ENCODE measurements at regions not wholly inside any gene's neighbourhood (a gene's known extent, or its start where the extent isn't known, plus 50 kb on each side); places are given as distances from the start of the nearest gene placed in this dataset.

- Histone ChIP-seq H3F3A (ENCODE audit: insufficient read depth) (no peaks in the 10 kb centered on the region), H3K4me3 (no peak overlapping the region), H3K9ac (no peak overlapping the region), H2AFZ (no peak overlapping the region), H3K9me3 (ENCODE audit: low read depth) (no peaks in the 10 kb centered on the region), H3K27me3 (replicated peaks; ENCODE audit: insufficient read depth) (no peaks in the 10 kb centered on the region), H3K9me2 (ENCODE audit: insufficient read depth) (no peaks in the 10 kb centered on the region), H4K20me1 (ENCODE audit: insufficient read depth) (no peaks in the 10 kb centered on the region), H3K4me2 (ENCODE audit: unreplicated experiment) (no peak overlapping the region), H3K27ac (no peak overlapping the region), H3K4me1 (ENCODE audit: insufficient read depth) (no peaks in the 10 kb centered on the region), H3K79me2 (ENCODE audit: insufficient read depth) (no peaks in the 10 kb centered on the region), H3K36me3 (ENCODE audit: low read depth) (no peaks in the 10 kb centered on the region)
- 24% methylated on average over 5 of the region's 5 CpGs for WGBS, 2 experiments (ENCODE audit: low coverage in 1 of 2, low lambda C conversion rate in 2 of 2, missing lambda C conversion rate in 2 of 2)
- no peak for TF ChIP-seq EZH2 (IDR thresholded peaks at IDR 0.05; ENCODE audit: insufficient read depth, poor library complexity, severe bottlenecking)
- no peak for TF ChIP-seq EZH2phosphoT487 (IDR thresholded peaks at IDR 0.05; ENCODE audit: insufficient read depth, low read depth)
- peak; percentile 77 for DNase-seq
- in situ Hi-C loops (cut with MboI), result loop anchor here (25.0 kb wide), 1 partner anchor 531 kb away; no protein-coding TSS in a partner anchor
Measured at GRCh38 chr2:57906152-57906732, 140.4 kb upstream of the VRK2 start.

DNA sequence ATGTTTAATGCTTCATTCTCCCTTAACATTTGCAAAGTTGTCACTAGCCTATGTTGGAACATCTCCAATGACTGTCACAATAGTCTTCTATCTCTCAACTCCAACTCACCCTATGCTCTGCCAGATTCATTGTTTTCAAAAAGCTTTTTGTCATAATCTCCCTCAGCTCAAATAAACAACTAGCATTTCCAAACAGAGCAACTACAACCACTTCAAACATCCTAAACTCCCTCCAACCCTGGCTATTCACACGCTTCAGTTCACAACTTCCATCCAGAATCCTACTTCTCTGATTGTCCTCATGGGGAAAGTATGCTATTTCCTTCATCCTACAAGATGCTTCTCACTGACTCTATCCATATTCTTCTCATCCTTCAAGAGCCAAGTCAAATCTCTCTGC is 139.2 kb upstream of the VRK2 start:
- no peak overlapping the region for H3K9ac ChIP-seq
- no peaks in the 10 kb centered on the region for H4K20me1 ChIP-seq (ENCODE audit: insufficient read depth)
- no peaks in the 10 kb centered on the region for H3F3A ChIP-seq (ENCODE audit: insufficient read depth)
- no peaks in the 10 kb centered on the region for H3K4me1 ChIP-seq (ENCODE audit: insufficient read depth)
- DNase-seq, result no peak
- no peaks in the 10 kb centered on the region for H3K79me2 ChIP-seq (ENCODE audit: insufficient read depth)
- no peak for TF ChIP-seq EZH2phosphoT487 (IDR thresholded peaks at IDR 0.05; ENCODE audit: insufficient read depth, low read depth)
- TF ChIP-seq EZH2 (IDR thresholded peaks at IDR 0.05; ENCODE audit: insufficient read depth, poor library complexity, severe bottlenecking), result no peak
- H3K9me3 ChIP-seq (ENCODE audit: low read depth), result no peaks in the 10 kb centered on the region
- H3K27ac ChIP-seq, result no peak overlapping the region
- no peak overlapping the region for H2AFZ ChIP-seq
- 76 to 83% methylated on average over 1 of the region's 1 CpG for WGBS, 2 experiments (ENCODE audit: low coverage in 1 of 2, low lambda C conversion rate in 2 of 2, missing lambda C conversion rate in 2 of 2)
- in situ Hi-C loops (cut with MboI), result loop anchor here (25.0 kb wide), 1 partner anchor 530 kb away; no protein-coding TSS in a partner anchor
- no peaks in the 10 kb centered on the region for H3K9me2 ChIP-seq (ENCODE audit: insufficient read depth)
- H3K4me2 ChIP-seq (ENCODE audit: unreplicated experiment), result no peak overlapping the region
- H3K36me3 ChIP-seq (ENCODE audit: low read depth), result no peaks in the 10 kb centered on the region
- no peaks in the 10 kb centered on the region for H3K27me3 ChIP-seq (replicated peaks; ENCODE audit: insufficient read depth)
- H3K4me3 ChIP-seq, result no peak overlapping the region

DNA sequence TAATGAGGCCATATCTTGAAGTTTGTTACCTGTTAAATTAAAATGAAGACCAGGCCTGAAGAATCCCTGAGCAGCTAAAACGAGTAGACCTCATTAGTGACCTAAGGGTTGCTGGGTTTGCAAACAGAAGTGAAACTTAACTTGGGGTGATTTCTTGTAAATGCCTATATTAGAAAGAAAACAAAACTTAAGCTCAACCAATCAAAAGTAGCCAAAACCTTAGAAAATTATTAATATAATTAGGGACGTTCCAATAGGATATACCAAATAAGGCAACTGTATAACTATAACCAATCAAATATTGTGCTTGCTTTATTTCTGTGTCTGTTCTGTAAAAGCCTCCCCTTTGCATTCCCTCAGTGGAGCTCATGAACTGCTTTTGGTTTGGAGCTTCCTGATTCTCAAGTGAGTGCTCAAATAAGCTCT is 137.9 kb upstream of the VRK2 start:
- Histone ChIP-seq H2AFZ (no peak overlapping the region), H3K27me3 (replicated peaks; ENCODE audit: insufficient read depth) (no peaks in the 10 kb centered on the region), H3K4me1 (ENCODE audit: insufficient read depth) (no peaks in the 10 kb centered on the region), H4K20me1 (ENCODE audit: insufficient read depth) (no peaks in the 10 kb centered on the region), H3K79me2 (ENCODE audit: insufficient read depth) (no peaks in the 10 kb centered on the region), H3K4me3 (no peak overlapping the region), H3K4me2 (ENCODE audit: unreplicated experiment) (no peak overlapping the region), H3K9me3 (ENCODE audit: low read depth) (no peaks in the 10 kb centered on the region), H3F3A (ENCODE audit: insufficient read depth) (no peaks in the 10 kb centered on the region), H3K9me2 (ENCODE audit: insufficient read depth) (no peaks in the 10 kb centered on the region), H3K9ac (no peak overlapping the region), H3K36me3 (ENCODE audit: low read depth) (no peaks in the 10 kb centered on the region), H3K27ac (no peak overlapping the region)
- 70 to 80% methylated on average over 2 of the region's 2 CpGs for WGBS, 2 experiments (ENCODE audit: low coverage in 1 of 2, low lambda C conversion rate in 2 of 2, missing lambda C conversion rate in 2 of 2)
- in situ Hi-C loops (cut with MboI), result loop anchor here (25.0 kb wide), 1 partner anchor 529 kb away; no protein-coding TSS in a partner anchor
- DNase-seq, result no peak
- TF ChIP-seq EZH2 (IDR thresholded peaks at IDR 0.05; ENCODE audit: insufficient read depth, poor library complexity, severe bottlenecking) (no peak), EZH2phosphoT487 (IDR thresholded peaks at IDR 0.05; ENCODE audit: insufficient read depth, low read depth) (no peak)

GRCh38 chr2:57918126-57918525 is 128.5 kb upstream of the VRK2 start:
- no peak overlapping the region for H3K9ac ChIP-seq
- in situ Hi-C loops (cut with MboI), result loop anchor here (25.0 kb wide), 1 partner anchor 519 kb away; no protein-coding TSS in a partner anchor
- no peaks in the 10 kb centered on the region for H3K79me2 ChIP-seq (ENCODE audit: insufficient read depth)
- no peaks in the 10 kb centered on the region for H4K20me1 ChIP-seq (ENCODE audit: insufficient read depth)
- H3K9me3 ChIP-seq (ENCODE audit: low read depth), result no peaks in the 10 kb centered on the region
- no peaks in the 10 kb centered on the region for H3K36me3 ChIP-seq (ENCODE audit: low read depth)
- H3K27ac ChIP-seq, result no peak overlapping the region
- no peaks in the 10 kb centered on the region for H3K27me3 ChIP-seq (replicated peaks; ENCODE audit: insufficient read depth)
- WGBS, 2 experiments (ENCODE audit: low coverage in 1 of 2, low lambda C conversion rate in 2 of 2, missing lambda C conversion rate in 2 of 2), result 76 to 94% methylated on average over 1 of the region's 1 CpG
- no peak for DNase-seq
- H3K9me2 ChIP-seq (ENCODE audit: insufficient read depth), result no peaks in the 10 kb centered on the region
- H2AFZ ChIP-seq, result no peak overlapping the region
- no peaks in the 10 kb centered on the region for H3K4me1 ChIP-seq (ENCODE audit: insufficient read depth)
- TF ChIP-seq EZH2 (IDR thresholded peaks at IDR 0.05; ENCODE audit: insufficient read depth, poor library complexity, severe bottlenecking) (no peak), EZH2phosphoT487 (IDR thresholded peaks at IDR 0.05; ENCODE audit: insufficient read depth, low read depth) (no peak)
- no peak overlapping the region for H3K4me3 ChIP-seq
- no peak overlapping the region for H3K4me2 ChIP-seq (ENCODE audit: unreplicated experiment)
- H3F3A ChIP-seq (ENCODE audit: insufficient read depth), result no peaks in the 10 kb centered on the region

All from GM23248 (cell line).